ENCODE measurements at regions not wholly inside any gene's neighbourhood (a gene's known extent, or its start where the extent isn't known, plus 50 kb on each side); places are given as distances from the start of the nearest gene placed in this dataset.

GRCh38 chr14:90460136-90460535 is 63.3 kb downstream of the CALM1 start:
- TF ChIP-seq CTCF (IDR thresholded peaks at IDR 0.05) (no peak), POLR2A (IDR thresholded peaks at IDR 0.05) (no peak)
